NOMO-1 (cell line): ENCODE measurements at regions not wholly inside any gene's neighbourhood (a gene's known extent, or its start where the extent isn't known, plus 50 kb on each side); places are given as distances from the start of the nearest gene placed in this dataset.

Experiments used
- DNase-seq, 2 experiments: peaks; one replicate each; lab custom pipeline; 2025; ENCODE audit not compliant: unreplicated experiment in 2 of 2; lab: John Stamatoyannopoulos, UW

- no peak for DNase-seq
These were observed 370.7 kb upstream of the IRX2 start for GRCh38 chr5:3122216-3122615.

- DNase-seq: no peak
These were observed 370.3 kb upstream of the IRX2 start for GRCh38 chr5:3121813-3122212.

- DNase-seq: no peak
These were observed 368.6 kb upstream of the IRX2 start for GRCh38 chr5:3120028-3120427.

- DNase-seq: no peak
These were observed 368.0 kb upstream of the IRX2 start for GRCh38 chr5:3119435-3119834.

- DNase-seq: no peak
These were observed 366.9 kb upstream of the IRX2 start for GRCh38 chr5:3118340-3118739.

GRCh38 chr5:3116366-3116765, 364.9 kb upstream of the IRX2 start:
- no peak for DNase-seq

- no peak for DNase-seq
These were observed 363.0 kb upstream of the IRX2 start for GRCh38 chr5:3114467-3114866.

GRCh38 chr5:3110371-3110770, 358.9 kb upstream of the IRX2 start:
- no peak for DNase-seq

GRCh38 chr5:3107156-3107611, 355.7 kb upstream of the IRX2 start:
- no peak for DNase-seq

- DNase-seq: no peak
These were observed 354.1 kb upstream of the IRX2 start for GRCh38 chr5:3105581-3105980.

- DNase-seq: no peak
These were observed 353.7 kb upstream of the IRX2 start for GRCh38 chr5:3105172-3105571.

- no peak for DNase-seq
These were observed 353.1 kb upstream of the IRX2 start for GRCh38 chr5:3104429-3105060.

GRCh38 chr5:3103262-3103811, 351.9 kb upstream of the IRX2 start:
- no peak for DNase-seq

GRCh38 chr5:3102531-3102930, 351.1 kb upstream of the IRX2 start:
- DNase-seq: no peak

GRCh38 chr5:3101561-3101960, 350.1 kb upstream of the IRX2 start:
- no peak for DNase-seq

- DNase-seq: no peak
These were observed 349.6 kb upstream of the IRX2 start for GRCh38 chr5:3100921-3101551.

GRCh38 chr5:3099954-3100353, 348.5 kb upstream of the IRX2 start:
- no peak for DNase-seq

GRCh38 chr5:3099526-3099925, 348.0 kb upstream of the IRX2 start:
- DNase-seq: no peak

GRCh38 chr5:3098821-3099220, 347.3 kb upstream of the IRX2 start:
- DNase-seq: no peak

- no peak for DNase-seq
These were observed 341.2 kb upstream of the IRX2 start for GRCh38 chr5:3092664-3093063.

- DNase-seq: no peak
These were observed 340.7 kb upstream of the IRX2 start for GRCh38 chr5:3092211-3092610.

GRCh38 chr5:3091040-3091774, 339.7 kb upstream of the IRX2 start:
- DNase-seq: no peak
